Spleen (tissue), 11 donors: ENCODE measurements at regions not wholly inside any gene's neighbourhood (a gene's known extent, or its start where the extent isn't known, plus 50 kb on each side); places are given as distances from the start of the nearest gene placed in this dataset.

Experiments used
- DNase-seq: peaks from one replicate; pipeline ENCODE4 v3.0.0-alpha.2; 2020
- H3K27ac ChIP-seq, 8 donors: fragments of 200-600 bp; sonication (generic) in 7 of 8; 1 replicate in 4 of 8; 2 replicates in 4 of 8; pipeline versions ENCODE4 v1.5.0 to v1.8.0; 2016 to 2021; ENCODE audit warnings: inconsistent platforms in 4 of 8, mild to moderate bottlenecking in 4 of 8, moderate library complexity in 1 of 8
- H3K27me3 ChIP-seq, 7 donors: fragments of 200-600 bp; sonication (generic) in 6 of 7; replicated peaks in 1 of 7; 1 replicate in 4 of 7; 2 replicates in 3 of 7; pipeline versions ENCODE4 v1.5.0 to v1.8.0; 2016 to 2021; ENCODE audit warnings: inconsistent platforms in 3 of 7, mild to moderate bottlenecking in 1 of 7
- H3K36me3 ChIP-seq, 6 donors: fragments of 200-600 bp; sonication (generic) in 5 of 6; 1 replicate in 4 of 6; 2 replicates in 2 of 6; pipeline versions ENCODE4 v1.5.0 to v1.8.0; 2016 to 2021; ENCODE audit warnings: inconsistent platforms in 2 of 6
- H3K4me1 ChIP-seq, 6 donors: fragments of 200-600 bp; sonication (generic) in 5 of 6; 1 replicate in 3 of 6; 2 replicates in 3 of 6; pipeline versions ENCODE4 v1.5.0 to v1.8.0; 2016 to 2021; ENCODE audit warnings: inconsistent platforms in 3 of 6
- H3K4me3 ChIP-seq, 8 donors: fragments of 200-600 bp; sonication (generic) in 7 of 8; 1 replicate in 4 of 8; 2 replicates in 4 of 8; pipeline versions ENCODE4 v1.5.0 to v1.8.0; 2016 to 2021; ENCODE audit warnings: inconsistent platforms in 4 of 8, mild to moderate bottlenecking in 4 of 8, moderate library complexity in 2 of 8
- H3K9me3 ChIP-seq, 8 donors: fragments of 200-600 bp; sonication (generic) in 7 of 8; 1 replicate in 4 of 8; 2 replicates in 4 of 8; pipeline versions ENCODE4 v1.5.0 to v1.8.0; 2016 to 2021; ENCODE audit warnings: inconsistent platforms in 4 of 8
- POLR2A ChIP-seq, 3 donors: fragments of 450-650 bp; IDR thresholded peaks; one replicate each; pipeline ENCODE4 v1.5.1; 2017; ENCODE audit warnings: antibody characterized with exemption in 3 of 3, mild to moderate bottlenecking in 1 of 3
- POLR2AphosphoS5 ChIP-seq, 3 donors: sonication (generic); formaldehyde crosslinking; IDR thresholded peaks; one replicate each; pipeline ENCODE4 v1.5.1; 2017; ENCODE audit warnings: antibody characterized with exemption in 3 of 3
- WGBS, 5 donors: extraction: QIAGEN DNeasy Blood & Tissue Kit in 3 of 5; methylation state at CpG; one replicate each; pipeline versions ENCODE4 v1.1.5 to v1.1.7; 2013 to 2018; 5-methylcytosine and 5-hydroxymethylcytosine counted together
- intact Hi-C: fragments of 100-400 bp; cut with DNase I; formaldehyde crosslinking; loops from one replicate; pipeline ENCODE4 v1.15.0; 2023; ENCODE audit warnings: low total_unique reads
- TF ChIP-seq, protein P1 (sequence below), 11 experiments: fragments of 200-600 bp in 7 of 11; fragments of 450-650 bp in 4 of 11; sonication (generic) in 4 of 11; IDR thresholded peaks in 8 of 11; conservative IDR thresholded peaks in 3 of 11; 1 replicate in 7 of 11; 2 replicates in 4 of 11; pipeline versions ENCODE4 v1.4.0 to v1.8.0; 2016 to 2021; ENCODE audit warnings: antibody characterized with exemption in 11 of 11, inconsistent platforms in 4 of 11, mild to moderate bottlenecking in 1 of 11
- donor health status: healthy with polysubstance abuse.
- donor health status: DM: no; HTN: no; CAD: no; lungs with moderate emphysema.
- donor health status: DM: no; HTN: no; CAD: no.
- donor health status: Bipolar disorder and iron deficiency.
- donor health status: healthy.
- donor health status: DM: no; HTN: no; CAD: no.
- donor health status: DM: yes; HTN: yes; CAD: no.

DNA sequence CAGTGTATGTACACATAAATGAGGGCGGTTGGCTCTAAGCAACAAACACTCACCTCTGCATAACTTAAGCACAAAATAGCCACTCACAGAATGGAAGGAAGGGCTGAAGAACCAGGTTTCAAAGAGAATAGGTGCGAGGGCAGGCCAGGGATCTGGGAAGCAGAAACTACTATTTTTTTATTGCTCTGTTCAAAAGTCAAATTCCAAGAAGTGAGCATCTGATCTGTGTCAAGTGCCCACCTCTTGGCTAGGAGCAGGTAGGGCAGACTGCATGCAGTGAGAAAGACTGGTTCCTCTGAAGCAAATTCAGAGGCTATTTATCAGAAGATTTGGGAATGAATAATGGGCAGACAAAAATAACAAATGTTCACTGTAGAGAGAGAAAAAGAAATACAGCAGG lies 336.4 kb upstream of the CTNNB1 start:
- Histone ChIP-seq H3K4me1 (no peaks in the 10 kb centered on the region), H3K4me3 (no peak overlapping the region), H3K27me3 (peaks cover 0 to 5% (median 0%) of the 10 kb centered on the region in 7 donors), H3K9me3 (peaks cover 0 to 7% (median 0%) of the 10 kb centered on the region in 8 donors), H3K27ac (no peak overlapping the region), H3K36me3 (no peaks in the 10 kb centered on the region)
- intact Hi-C loops, result no loop called here
- 90 to 96% (median 93%) methylated on average over 2 of the region's 2 CpGs for WGBS, 5 donors
- TF ChIP-seq POLR2AphosphoS5 (IDR thresholded peaks at IDR 0.05) (no peak), POLR2A (IDR thresholded peaks at IDR 0.05) (no peak)
- TF ChIP-seq, protein P1, sequence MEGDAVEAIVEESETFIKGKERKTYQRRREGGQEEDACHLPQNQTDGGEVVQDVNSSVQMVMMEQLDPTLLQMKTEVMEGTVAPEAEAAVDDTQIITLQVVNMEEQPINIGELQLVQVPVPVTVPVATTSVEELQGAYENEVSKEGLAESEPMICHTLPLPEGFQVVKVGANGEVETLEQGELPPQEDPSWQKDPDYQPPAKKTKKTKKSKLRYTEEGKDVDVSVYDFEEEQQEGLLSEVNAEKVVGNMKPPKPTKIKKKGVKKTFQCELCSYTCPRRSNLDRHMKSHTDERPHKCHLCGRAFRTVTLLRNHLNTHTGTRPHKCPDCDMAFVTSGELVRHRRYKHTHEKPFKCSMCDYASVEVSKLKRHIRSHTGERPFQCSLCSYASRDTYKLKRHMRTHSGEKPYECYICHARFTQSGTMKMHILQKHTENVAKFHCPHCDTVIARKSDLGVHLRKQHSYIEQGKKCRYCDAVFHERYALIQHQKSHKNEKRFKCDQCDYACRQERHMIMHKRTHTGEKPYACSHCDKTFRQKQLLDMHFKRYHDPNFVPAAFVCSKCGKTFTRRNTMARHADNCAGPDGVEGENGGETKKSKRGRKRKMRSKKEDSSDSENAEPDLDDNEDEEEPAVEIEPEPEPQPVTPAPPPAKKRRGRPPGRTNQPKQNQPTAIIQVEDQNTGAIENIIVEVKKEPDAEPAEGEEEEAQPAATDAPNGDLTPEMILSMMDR (IDR thresholded peaks at IDR 0.05 in 8 of 11, conservative IDR thresholded peaks at IDR 0.05 in 3 of 11), result no peak
- DNase-seq, result no peak

DNA sequence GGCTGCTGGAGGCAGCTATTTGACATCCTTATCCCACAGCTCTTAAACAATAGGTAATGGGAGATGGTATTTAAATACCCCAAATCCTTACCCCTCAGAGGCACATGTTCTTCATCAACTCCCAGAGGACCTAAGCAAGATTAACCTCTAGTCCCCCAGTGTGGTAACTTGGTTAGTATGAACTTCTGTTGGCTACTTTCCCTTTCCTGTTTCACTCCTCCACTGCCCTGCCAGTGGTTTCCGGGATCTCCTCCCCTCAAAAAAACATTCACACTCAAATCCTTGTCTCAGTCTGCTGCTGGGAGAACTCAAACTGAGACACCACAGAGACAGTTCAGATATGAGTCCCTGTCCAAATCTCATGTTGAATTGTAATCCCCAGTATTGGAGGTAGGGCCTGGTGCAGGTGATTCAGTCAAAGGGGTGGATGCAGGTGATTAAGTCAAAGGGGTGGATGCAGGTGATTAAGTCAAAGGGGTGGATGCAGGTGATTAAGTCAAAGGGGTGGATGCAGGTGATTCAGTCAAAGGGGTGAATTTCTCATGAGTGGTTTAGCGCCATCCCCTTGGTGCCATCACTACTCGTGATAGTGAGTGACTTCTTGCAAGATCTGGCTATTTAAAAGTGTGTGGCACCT lies 335.0 kb upstream of the CTNNB1 start:
- H3K4me3 ChIP-seq, result no peak overlapping the region
- DNase-seq, result no peak
- H3K9me3 ChIP-seq, result peaks cover 0 to 7% (median 0%) of the 10 kb centered on the region in 8 donors
- TF ChIP-seq POLR2A (IDR thresholded peaks at IDR 0.05) (no peak), POLR2AphosphoS5 (IDR thresholded peaks at IDR 0.05) (no peak)
- TF ChIP-seq, protein P1 (IDR thresholded peaks at IDR 0.05 in 8 of 11, conservative IDR thresholded peaks at IDR 0.05 in 3 of 11), result no peak
- no peaks in the 10 kb centered on the region for H3K36me3 ChIP-seq
- no peak overlapping the region for H3K27ac ChIP-seq
- intact Hi-C loops, result no loop called here
- peaks cover 0 to 5% (median 0%) of the 10 kb centered on the region in 7 donors for H3K27me3 ChIP-seq
- H3K4me1 ChIP-seq, result no peaks in the 10 kb centered on the region
- 80 to 84% (median 81%) methylated on average over 3 of the region's 3 CpGs for WGBS, 5 donors

DNA sequence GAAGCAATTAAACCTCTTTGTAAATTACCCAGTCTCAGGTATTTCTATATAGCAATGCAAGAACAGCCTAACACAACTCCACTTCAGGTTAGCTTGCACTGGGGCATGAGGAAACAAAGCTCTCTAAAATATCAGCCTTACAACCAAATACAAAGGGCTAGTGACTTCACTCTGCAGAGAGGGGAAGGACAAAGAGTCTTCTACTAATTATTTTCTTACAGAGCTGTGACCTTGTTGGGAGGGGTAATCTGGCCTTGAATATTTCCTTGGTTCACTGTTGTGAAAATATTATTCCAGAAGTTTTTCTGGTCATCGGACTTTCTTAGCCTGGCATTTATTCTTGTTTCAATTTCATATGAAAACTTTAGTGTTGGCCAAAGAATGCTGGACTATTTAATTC lies 334.4 kb upstream of the CTNNB1 start:
- H3K9me3 ChIP-seq, result peaks cover 0 to 7% (median 0%) of the 10 kb centered on the region in 8 donors
- H3K27me3 ChIP-seq, result peaks cover 0 to 5% (median 0%) of the 10 kb centered on the region in 7 donors
- no peak for DNase-seq
- H3K4me1 ChIP-seq, result no peaks in the 10 kb centered on the region
- TF ChIP-seq POLR2AphosphoS5 (IDR thresholded peaks at IDR 0.05) (no peak), POLR2A (IDR thresholded peaks at IDR 0.05) (no peak)
- TF ChIP-seq, protein P1 (IDR thresholded peaks at IDR 0.05 in 8 of 11, conservative IDR thresholded peaks at IDR 0.05 in 3 of 11), result no peak
- peak overlapping the region in 2 of 8 donors; percentile 6 to 7 for H3K27ac ChIP-seq
- no peak overlapping the region for H3K4me3 ChIP-seq
- H3K36me3 ChIP-seq, result no peaks in the 10 kb centered on the region
- intact Hi-C loops, result no loop called here
- WGBS, 5 donors, result 58 to 74% (median 64%) methylated on average over 1 of the region's 1 CpG

DNA sequence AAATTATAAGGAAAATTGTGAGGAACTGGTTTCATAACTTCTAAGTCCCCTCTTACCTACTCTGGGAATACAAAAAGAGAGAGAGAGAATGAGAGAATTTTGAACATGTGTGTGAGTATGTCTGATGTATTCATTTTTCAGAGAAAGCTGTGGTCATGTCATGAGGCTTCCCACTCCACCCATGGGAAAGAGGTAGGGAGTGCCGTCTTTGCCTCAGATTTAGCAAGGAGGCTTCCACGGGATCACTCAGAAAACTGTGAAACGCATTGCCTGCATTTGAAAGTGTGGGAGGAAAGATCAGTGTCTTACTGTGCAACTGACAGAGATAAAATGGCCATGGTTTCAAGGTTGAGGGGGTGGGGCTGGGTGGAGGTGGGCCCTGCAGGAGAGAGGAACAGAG lies 331.5 kb upstream of the CTNNB1 start:
- no peaks in the 10 kb centered on the region for H3K36me3 ChIP-seq
- no peaks in the 10 kb centered on the region for H3K4me1 ChIP-seq
- H3K4me3 ChIP-seq, result no peak overlapping the region
- no peak for DNase-seq
- H3K27me3 ChIP-seq, result peaks cover 0 to 5% (median 0%) of the 10 kb centered on the region in 7 donors
- H3K27ac ChIP-seq, result no peak overlapping the region
- peaks cover 0 to 7% (median 0%) of the 10 kb centered on the region in 8 donors for H3K9me3 ChIP-seq
- TF ChIP-seq, protein P1 (IDR thresholded peaks at IDR 0.05 in 8 of 11, conservative IDR thresholded peaks at IDR 0.05 in 3 of 11), result no peak
- no peak for TF ChIP-seq POLR2AphosphoS5 (IDR thresholded peaks at IDR 0.05)
- TF ChIP-seq POLR2A (IDR thresholded peaks at IDR 0.05), result no peak
- 79 to 88% (median 86%) methylated on average over 3 of the region's 3 CpGs for WGBS, 5 donors
- intact Hi-C loops, result no loop called here
